ENCODE measurements at regions not wholly inside any gene's neighbourhood (a gene's known extent, or its start where the extent isn't known, plus 50 kb on each side); places are given as distances from the start of the nearest gene placed in this dataset.
"Not testable (repeated sequence)": the region's sequence is repeated elsewhere in the genome, so short reads cannot be mapped to it uniquely, and the experiment has no call there.

DNA sequence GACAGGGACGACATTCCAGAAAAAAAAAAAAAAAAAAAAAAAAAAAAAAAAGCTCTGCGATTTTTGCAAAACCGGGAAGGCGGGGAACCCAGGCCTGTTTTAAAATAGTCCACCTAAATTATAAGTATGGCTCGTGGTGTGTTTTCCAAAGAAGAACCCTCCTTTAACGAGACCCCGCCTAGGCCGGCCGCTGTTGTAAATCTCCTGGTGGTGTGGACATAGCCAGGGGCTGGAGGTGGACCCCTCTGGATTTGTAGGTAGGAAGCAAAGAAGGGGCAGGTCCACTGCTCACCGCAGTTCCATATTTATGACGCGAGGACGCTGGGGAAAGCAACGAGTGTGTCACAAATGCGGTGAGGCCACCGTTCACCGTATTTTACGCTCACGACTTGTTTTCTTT lies 94.0 kb upstream of the SHOX start:
- no peak overlapping the region for H2BK120ac ChIP-seq (ENCODE audit: low read depth, low read length)
- H2BK12ac ChIP-seq (ENCODE audit: low read length in 2 of 2) = no peak overlapping the region
- 89% methylated on average over 19 of the region's 19 CpGs for WGBS

DNA sequence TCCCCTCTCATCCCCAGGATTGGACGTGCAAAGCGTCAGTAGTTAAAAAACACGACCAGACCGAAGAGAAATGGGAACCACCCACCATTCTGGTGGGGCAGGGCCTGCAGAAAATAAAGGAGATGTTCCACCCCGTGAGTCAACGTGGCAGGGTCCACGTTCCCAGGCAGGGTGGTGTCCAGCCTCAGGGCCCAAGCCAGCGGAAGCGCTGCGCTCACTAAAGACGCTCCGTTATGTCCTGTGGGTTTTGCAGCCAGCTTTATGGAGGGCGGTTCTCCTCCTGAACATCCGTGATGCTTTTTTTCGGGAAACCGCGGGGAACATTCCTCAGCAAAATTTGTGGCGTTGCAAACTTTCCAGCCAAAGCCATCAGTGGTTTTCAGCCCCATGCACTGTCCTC lies 93.4 kb upstream of the SHOX start:
- Histone ChIP-seq H2BK15ac (ENCODE audit: low read depth, poor library complexity, severe bottlenecking) (no peak overlapping the region), H3K4me3 (ENCODE audit: insufficient read depth in 1 of 2, low read depth in 1 of 2, low read length in 2 of 2) (no peak overlapping the region), H3K18ac (ENCODE audit: low read depth in 1 of 2, low read length in 2 of 2) (no peak overlapping the region), H4K91ac (ENCODE audit: low read length) (no peak overlapping the region), H3K9me3 (ENCODE audit: control insufficient read depth, low read length) (peaks cover 4% of the 10 kb centered on the region), H2BK12ac (ENCODE audit: low read length in 2 of 2) (no peak overlapping the region), H3K36me3 (ENCODE audit: control insufficient read depth in 1 of 2, insufficient read depth in 2 of 2, low read depth in 1 of 2, low read length in 2 of 2) (no peaks in the 10 kb centered on the region), H3K23ac (ENCODE audit: low read length in 2 of 2) (no peak overlapping the region), H2BK120ac (ENCODE audit: low read depth, low read length) (no peak overlapping the region), H3K9ac (ENCODE audit: low read length) (no peak overlapping the region), H2BK5ac (ENCODE audit: low read depth, low read length, poor library complexity, severe bottlenecking) (no peak overlapping the region), H3K14ac (ENCODE audit: low read length in 2 of 2) (no peak overlapping the region), H3K27ac (ENCODE audit: low read length, poor library complexity, severe bottlenecking) (no peak overlapping the region), H3K4me1 (ENCODE audit: control insufficient read depth, insufficient read depth, low read depth, low read length) (no peaks in the 10 kb centered on the region), H3K4ac (ENCODE audit: low read depth in 1 of 2, low read length in 2 of 2) (no peak overlapping the region), H3K27me3 (ENCODE audit: control insufficient read depth in 1 of 2, insufficient read depth in 1 of 2, low read length in 2 of 2) (no peaks in the 10 kb centered on the region), H2AFZ (ENCODE audit: low read depth, low read length) (no peak overlapping the region), H3K79me1 (replicated peaks; ENCODE audit: low read length, poor library complexity, severe bottlenecking) (no peaks in the 10 kb centered on the region), H4K8ac (ENCODE audit: low read length) (no peak overlapping the region), H2AK5ac (ENCODE audit: low read length, severe bottlenecking) (no peak overlapping the region), H3K4me2 (ENCODE audit: low read length, poor library complexity, severe bottlenecking) (no peak overlapping the region)
- WGBS = 91% methylated on average over 18 of the region's 18 CpGs
- DNase-seq = no peak

More for the DNA sequence above, 94.0 kb upstream of the SHOX start:
- H2BK15ac ChIP-seq (ENCODE audit: low read depth, poor library complexity, severe bottlenecking) = no peak overlapping the region
- no peak overlapping the region for H3K4me3 ChIP-seq (ENCODE audit: insufficient read depth in 1 of 2, low read depth in 1 of 2, low read length in 2 of 2)
- H2AK5ac ChIP-seq (ENCODE audit: low read length, severe bottlenecking) = no peak overlapping the region
- H3K79me1 ChIP-seq (replicated peaks; ENCODE audit: low read length, poor library complexity, severe bottlenecking) = no peaks in the 10 kb centered on the region
- H3K23ac ChIP-seq (ENCODE audit: low read length in 2 of 2) = no peak overlapping the region
- no peak overlapping the region for H3K4me2 ChIP-seq (ENCODE audit: low read length, poor library complexity, severe bottlenecking)
- H3K9ac ChIP-seq (ENCODE audit: low read length) = no peak overlapping the region
- no peaks in the 10 kb centered on the region for H3K36me3 ChIP-seq (ENCODE audit: control insufficient read depth in 1 of 2, insufficient read depth in 2 of 2, low read depth in 1 of 2, low read length in 2 of 2)
- H3K9me3 ChIP-seq (ENCODE audit: control insufficient read depth, low read length) = peaks cover 4% of the 10 kb centered on the region
- no peaks in the 10 kb centered on the region for H3K4me1 ChIP-seq (ENCODE audit: control insufficient read depth, insufficient read depth, low read depth, low read length)
- H2AFZ ChIP-seq (ENCODE audit: low read depth, low read length) = no peak overlapping the region
- no peak for DNase-seq
- no peak overlapping the region for H4K8ac ChIP-seq (ENCODE audit: low read length)
- H3K27me3 ChIP-seq (ENCODE audit: control insufficient read depth in 1 of 2, insufficient read depth in 1 of 2, low read length in 2 of 2) = no peaks in the 10 kb centered on the region
- no peak overlapping the region for H3K4ac ChIP-seq (ENCODE audit: low read depth in 1 of 2, low read length in 2 of 2)
- no peak overlapping the region for H4K91ac ChIP-seq (ENCODE audit: low read length)
- H2BK5ac ChIP-seq (ENCODE audit: low read depth, low read length, poor library complexity, severe bottlenecking) = no peak overlapping the region
- no peak overlapping the region for H3K14ac ChIP-seq (ENCODE audit: low read length in 2 of 2)
- no peak overlapping the region for H3K18ac ChIP-seq (ENCODE audit: low read depth in 1 of 2, low read length in 2 of 2)
- H3K27ac ChIP-seq (ENCODE audit: low read length, poor library complexity, severe bottlenecking) = no peak overlapping the region

DNA sequence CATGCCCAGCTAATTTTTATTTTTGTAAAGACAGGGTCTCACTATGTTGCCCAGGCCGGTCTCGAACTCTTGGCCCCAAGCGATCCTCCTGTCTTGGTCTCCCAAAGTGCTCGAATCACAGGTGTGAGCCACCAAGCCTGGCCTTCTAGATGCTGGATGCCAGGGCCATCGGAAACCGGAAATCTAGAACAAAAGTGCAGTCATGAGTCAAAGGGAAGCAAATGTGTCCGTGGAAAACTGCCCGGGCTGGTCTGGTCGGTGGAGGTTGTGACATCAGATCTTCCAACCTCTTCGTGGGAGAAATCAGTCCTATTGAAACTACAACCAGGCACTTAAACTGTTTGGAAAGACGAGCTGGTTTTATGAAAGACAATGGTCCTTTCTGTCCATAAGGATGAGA lies 92.3 kb upstream of the SHOX start:
- Histone ChIP-seq H3K4me3 (ENCODE audit: insufficient read depth in 1 of 2, low read depth in 1 of 2, low read length in 2 of 2) (no peak overlapping the region), H4K8ac (ENCODE audit: low read length) (no peak overlapping the region), H3K4me2 (ENCODE audit: low read length, poor library complexity, severe bottlenecking) (no peak overlapping the region), H3K14ac (ENCODE audit: low read length in 2 of 2) (no peak overlapping the region), H3K79me1 (replicated peaks; ENCODE audit: low read length, poor library complexity, severe bottlenecking) (no peaks in the 10 kb centered on the region), H2BK5ac (ENCODE audit: low read depth, low read length, poor library complexity, severe bottlenecking) (no peak overlapping the region), H3K23ac (ENCODE audit: low read length in 2 of 2) (no peak overlapping the region), H3K27ac (ENCODE audit: low read length, poor library complexity, severe bottlenecking) (no peak overlapping the region), H4K91ac (ENCODE audit: low read length) (no peak overlapping the region), H3K9me3 (ENCODE audit: control insufficient read depth, low read length) (peaks cover 6% of the 10 kb centered on the region), H2BK120ac (ENCODE audit: low read depth, low read length) (no peak overlapping the region), H2AFZ (ENCODE audit: low read depth, low read length) (no peak overlapping the region), H3K27me3 (ENCODE audit: control insufficient read depth in 1 of 2, insufficient read depth in 1 of 2, low read length in 2 of 2) (no peaks in the 10 kb centered on the region), H3K4me1 (ENCODE audit: control insufficient read depth, insufficient read depth, low read depth, low read length) (no peaks in the 10 kb centered on the region), H3K4ac (ENCODE audit: low read depth in 1 of 2, low read length in 2 of 2) (no peak overlapping the region), H3K9ac (ENCODE audit: low read length) (no peak overlapping the region), H2BK15ac (ENCODE audit: low read depth, poor library complexity, severe bottlenecking) (no peak overlapping the region), H3K18ac (ENCODE audit: low read depth in 1 of 2, low read length in 2 of 2) (no peak overlapping the region), H2AK5ac (ENCODE audit: low read length, severe bottlenecking) (no peak overlapping the region), H2BK12ac (ENCODE audit: low read length in 2 of 2) (no peak overlapping the region), H3K36me3 (ENCODE audit: control insufficient read depth in 1 of 2, insufficient read depth in 2 of 2, low read depth in 1 of 2, low read length in 2 of 2) (no peaks in the 10 kb centered on the region)
- WGBS = 86% methylated on average over 11 of the region's 11 CpGs
- DNase-seq = no peak

DNA sequence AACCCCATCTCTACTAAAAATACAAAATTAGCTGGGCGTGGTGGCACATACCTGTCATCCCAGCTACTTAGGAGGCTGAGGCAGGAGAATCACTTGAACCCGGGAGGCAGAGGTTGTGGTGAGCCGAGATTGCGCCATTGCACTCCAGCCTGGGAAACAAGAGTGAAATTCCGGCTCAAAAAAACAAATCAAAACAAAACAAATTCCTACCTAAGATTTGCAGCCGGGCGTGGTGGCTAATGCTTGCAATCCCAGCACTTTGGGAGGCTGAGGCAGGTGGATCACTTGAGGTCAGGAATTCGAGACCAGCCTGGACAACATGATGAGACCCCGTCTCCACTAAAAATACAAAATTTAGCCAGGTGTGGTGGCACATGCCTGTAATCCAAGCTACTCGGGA lies 89.6 kb upstream of the SHOX start:
- not testable (repeated sequence) for DNase-seq; H3K14ac ChIP-seq (ENCODE audit: low read length in 2 of 2); H4K91ac ChIP-seq (ENCODE audit: low read length); H3K18ac ChIP-seq (ENCODE audit: low read depth in 1 of 2, low read length in 2 of 2); H3K79me1 ChIP-seq (replicated peaks; ENCODE audit: low read length, poor library complexity, severe bottlenecking); H3K27ac ChIP-seq (ENCODE audit: low read length, poor library complexity, severe bottlenecking); H3K9me3 ChIP-seq (ENCODE audit: control insufficient read depth, low read length); H3K4me1 ChIP-seq (ENCODE audit: control insufficient read depth, insufficient read depth, low read depth, low read length); H3K4me2 ChIP-seq (ENCODE audit: low read length, poor library complexity, severe bottlenecking); H2BK12ac ChIP-seq (ENCODE audit: low read length in 2 of 2); H2AK5ac ChIP-seq (ENCODE audit: low read length, severe bottlenecking); H4K8ac ChIP-seq (ENCODE audit: low read length); H3K36me3 ChIP-seq (ENCODE audit: control insufficient read depth in 1 of 2, insufficient read depth in 2 of 2, low read depth in 1 of 2, low read length in 2 of 2); H3K9ac ChIP-seq (ENCODE audit: low read length); H3K4me3 ChIP-seq (ENCODE audit: insufficient read depth in 1 of 2, low read depth in 1 of 2, low read length in 2 of 2); H2BK120ac ChIP-seq (ENCODE audit: low read depth, low read length); H2BK15ac ChIP-seq (ENCODE audit: low read depth, poor library complexity, severe bottlenecking); H3K4ac ChIP-seq (ENCODE audit: low read depth in 1 of 2, low read length in 2 of 2); H3K27me3 ChIP-seq (ENCODE audit: control insufficient read depth in 1 of 2, insufficient read depth in 1 of 2, low read length in 2 of 2); H2BK5ac ChIP-seq (ENCODE audit: low read depth, low read length, poor library complexity, severe bottlenecking); H2AFZ ChIP-seq (ENCODE audit: low read depth, low read length); H3K23ac ChIP-seq (ENCODE audit: low read length in 2 of 2)
- 84% methylated on average over 10 of the region's 10 CpGs for WGBS

All from mesenchymal stem cell (in vitro differentiated cells and primary cell).